ENCODE measurements at regions not wholly inside any gene's neighbourhood (a gene's known extent, or its start where the extent isn't known, plus 50 kb on each side); places are given as distances from the start of the nearest gene placed in this dataset.

- no peak for DNase-seq (ENCODE audit: low spot score)
Measured at GRCh38 chr20:56957737-56958553, 308.5 kb downstream of the BMP7 start.

DNA sequence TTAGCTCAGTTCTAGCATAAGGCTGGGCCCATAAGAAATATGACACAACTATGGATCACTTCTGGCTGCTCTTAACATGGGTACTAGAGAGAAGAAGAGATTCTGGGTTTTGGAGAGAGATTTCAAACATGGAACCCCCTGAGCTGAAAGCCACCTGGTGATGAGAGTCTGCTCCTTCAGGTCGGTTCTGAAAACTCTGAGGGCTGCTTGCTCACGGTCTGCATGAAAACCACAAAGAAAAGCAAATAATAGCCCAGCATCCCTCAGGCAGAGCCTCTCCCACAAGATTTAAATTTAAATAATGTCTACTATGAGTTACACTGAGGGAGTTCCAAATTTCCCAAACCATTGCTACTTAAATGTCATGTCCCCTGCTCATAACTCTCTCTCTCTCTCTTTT, 301.5 kb downstream of the BMP7 start:
- DNase-seq (ENCODE audit: low spot score): no peak

DNA sequence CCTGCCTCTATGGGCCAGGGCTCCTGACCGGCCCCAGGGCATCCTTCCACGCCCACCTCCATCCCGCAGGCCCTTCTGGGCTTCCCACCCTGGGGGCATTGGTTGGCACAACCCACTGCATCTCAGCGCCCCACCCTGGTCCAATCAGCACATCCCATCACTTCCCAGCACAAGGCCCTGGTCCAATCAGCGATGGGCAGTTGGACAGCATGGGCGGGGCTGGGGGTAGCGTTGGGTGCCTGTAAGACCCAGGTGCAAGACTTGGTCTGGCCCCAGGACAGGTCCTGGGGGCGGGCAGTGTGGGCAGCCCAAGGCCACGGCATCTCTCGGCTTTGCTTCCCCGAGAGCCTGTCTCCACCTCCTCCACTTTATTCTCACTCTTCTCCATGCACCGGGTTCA, 298.5 kb downstream of the BMP7 start:
- no peak for DNase-seq (ENCODE audit: low spot score)

- DNase-seq (ENCODE audit: low spot score): no peak
Measured at GRCh38 chr20:56968376-56969048, 297.9 kb downstream of the BMP7 start.

- DNase-seq (ENCODE audit: low spot score): peak; percentile 43
Measured at GRCh38 chr20:56974499-56975250, 291.8 kb downstream of the BMP7 start.

- no peak for DNase-seq (ENCODE audit: low spot score)
Measured at GRCh38 chr20:56975838-56976237, 290.6 kb downstream of the BMP7 start.

- DNase-seq (ENCODE audit: low spot score): no peak
Measured at GRCh38 chr20:56976336-56976735, 290.1 kb downstream of the BMP7 start.

DNA sequence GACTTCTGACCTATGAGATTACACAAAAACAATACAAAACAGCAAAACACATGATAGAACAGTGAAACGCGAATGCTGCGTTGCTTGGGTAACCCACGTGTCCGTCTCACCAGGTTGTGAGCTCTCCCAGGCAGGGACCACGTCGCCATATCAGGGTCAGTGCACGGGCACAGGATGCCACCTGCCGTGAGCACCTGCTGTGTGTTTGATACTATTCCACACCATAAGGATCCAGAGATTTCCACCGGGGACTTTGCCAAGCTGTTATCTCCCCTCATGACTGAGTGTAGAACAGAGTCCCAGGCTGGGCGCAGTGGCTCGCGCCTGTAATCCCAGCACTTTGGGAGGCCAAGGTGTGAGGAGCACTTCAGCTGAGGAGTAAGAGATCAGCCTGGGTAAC, 288.0 kb downstream of the BMP7 start:
- DNase-seq (ENCODE audit: low spot score): no peak

- DNase-seq (ENCODE audit: low spot score): no peak
Measured at GRCh38 chr20:56979125-56979524, 287.3 kb downstream of the BMP7 start.

GRCh38 chr20:56981301-56981700, 285.1 kb downstream of the BMP7 start:
- no peak for DNase-seq (ENCODE audit: low spot score)

- DNase-seq (ENCODE audit: low spot score): no peak
Measured at GRCh38 chr20:56983813-56984212, 282.6 kb downstream of the BMP7 start.

DNA sequence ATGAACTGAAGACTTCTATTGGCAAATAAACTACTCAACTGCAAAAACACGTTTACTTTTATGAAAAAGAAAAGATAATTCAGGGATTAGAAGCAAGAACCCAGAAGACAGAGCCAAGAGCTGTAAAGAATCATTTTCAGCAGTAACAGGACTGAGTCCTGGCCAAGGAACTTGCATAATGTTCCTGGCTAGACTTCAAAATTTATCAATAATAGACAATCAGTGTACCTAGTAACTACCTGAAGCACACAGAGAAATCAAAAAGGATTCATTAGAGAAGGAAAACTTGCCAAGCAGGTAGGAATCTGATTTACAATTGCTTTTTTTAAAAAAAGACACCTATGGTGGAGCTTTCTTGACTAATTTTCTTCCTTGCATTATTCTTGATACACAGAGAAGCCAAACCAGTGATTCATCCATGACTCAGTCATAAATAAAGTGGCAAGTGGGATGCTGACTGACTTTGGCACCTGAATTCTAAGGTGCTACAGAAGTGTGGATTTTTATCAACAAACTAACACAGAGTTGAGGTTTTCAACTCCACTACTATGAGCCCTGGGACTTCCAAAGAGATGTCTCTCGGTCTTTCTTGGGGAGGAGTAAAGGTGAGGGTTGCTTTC, 281.3 kb downstream of the BMP7 start:
- DNase-seq (ENCODE audit: low spot score): peak; percentile 23

GRCh38 chr20:56986476-56986875, 280.0 kb downstream of the BMP7 start:
- DNase-seq (ENCODE audit: low spot score): no peak

DNA sequence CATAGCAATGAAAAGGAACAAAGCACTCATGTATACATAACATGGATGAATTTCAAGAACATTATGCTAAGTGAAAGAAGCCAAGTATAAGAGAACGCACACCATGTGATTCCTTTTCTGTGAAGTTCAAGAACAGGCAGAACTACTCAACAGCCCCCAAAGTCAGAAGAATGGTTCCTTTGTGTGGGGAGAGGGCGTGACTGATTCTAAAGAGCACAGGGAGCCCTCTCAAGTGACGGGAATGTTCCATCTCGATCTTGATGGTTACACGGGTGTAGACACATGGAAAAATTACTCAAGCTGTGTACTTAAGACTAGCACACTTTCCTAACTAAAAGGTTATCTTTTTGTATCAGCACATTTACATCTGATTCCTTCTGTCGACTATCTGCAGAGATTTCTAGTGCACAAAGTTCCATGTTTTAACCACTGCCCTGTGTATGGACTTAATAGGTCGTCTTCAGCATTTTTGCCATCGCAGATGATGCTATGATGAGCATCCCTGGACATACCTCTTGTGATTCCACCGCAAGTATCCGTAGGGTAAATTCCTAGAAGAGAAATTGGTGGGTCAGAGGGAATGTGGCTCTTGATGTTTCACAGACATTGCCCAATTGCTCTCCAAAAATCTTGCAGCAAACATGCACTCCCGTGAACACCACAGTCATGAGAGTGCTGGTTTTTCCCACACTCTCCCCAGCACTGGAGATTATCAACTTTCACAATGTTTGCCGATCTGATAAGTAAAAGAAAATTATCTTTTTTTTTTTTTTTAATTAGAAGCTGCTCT, 279.3 kb downstream of the BMP7 start:
- DNase-seq (ENCODE audit: low spot score): no peak

- DNase-seq (ENCODE audit: low spot score): peak; percentile 36
Measured at GRCh38 chr20:56987986-56988385, 278.5 kb downstream of the BMP7 start.

- no peak for DNase-seq (ENCODE audit: low spot score)
Measured at GRCh38 chr20:56988446-56988845, 278.0 kb downstream of the BMP7 start.

DNA sequence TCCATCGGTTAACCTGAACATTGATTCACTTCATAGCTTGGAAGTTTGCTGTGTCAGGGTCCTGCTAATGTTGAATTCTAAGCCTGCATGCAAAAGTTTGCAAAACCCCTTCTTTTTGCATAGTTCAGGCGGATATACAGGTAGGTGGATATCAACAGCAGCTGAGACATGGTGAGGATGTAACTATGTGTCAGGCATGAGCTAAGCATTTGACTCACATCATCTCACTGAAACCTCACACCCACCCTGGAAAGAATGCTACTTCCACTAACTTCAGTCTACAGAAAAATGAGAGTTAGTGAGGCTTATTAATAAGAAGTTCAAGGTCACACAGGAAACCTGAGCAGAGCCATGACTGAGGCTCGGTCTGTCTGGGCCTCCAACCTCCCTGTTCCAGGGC, 276.9 kb downstream of the BMP7 start:
- no peak for DNase-seq (ENCODE audit: low spot score)

DNA sequence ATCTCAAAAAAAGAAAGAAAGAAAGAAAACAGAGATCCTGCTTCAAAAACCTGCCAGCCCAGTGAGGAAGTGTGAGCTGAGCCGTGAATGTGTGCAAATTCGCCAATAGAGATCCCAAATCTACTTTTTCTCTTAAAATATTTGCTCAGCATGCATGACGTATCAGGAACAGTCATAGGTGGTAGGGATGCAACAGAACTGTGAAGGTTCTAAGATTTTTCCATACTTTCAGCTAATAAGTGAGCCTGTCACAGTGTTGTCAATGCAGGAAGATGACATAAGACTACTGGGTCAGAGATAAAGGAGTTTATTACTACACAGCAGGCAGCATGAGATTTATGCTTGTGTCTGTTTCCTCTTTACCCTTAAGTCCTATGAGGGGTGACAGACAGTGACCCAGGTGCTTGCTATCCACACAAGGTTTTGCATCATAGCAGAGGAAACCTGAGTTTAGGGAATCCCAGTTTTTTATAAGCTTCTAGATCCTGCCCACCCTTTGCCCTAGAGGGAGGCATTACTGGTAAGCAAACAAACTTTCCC, 273.4 kb downstream of the BMP7 start:
- DNase-seq (ENCODE audit: low spot score): no peak

DNA sequence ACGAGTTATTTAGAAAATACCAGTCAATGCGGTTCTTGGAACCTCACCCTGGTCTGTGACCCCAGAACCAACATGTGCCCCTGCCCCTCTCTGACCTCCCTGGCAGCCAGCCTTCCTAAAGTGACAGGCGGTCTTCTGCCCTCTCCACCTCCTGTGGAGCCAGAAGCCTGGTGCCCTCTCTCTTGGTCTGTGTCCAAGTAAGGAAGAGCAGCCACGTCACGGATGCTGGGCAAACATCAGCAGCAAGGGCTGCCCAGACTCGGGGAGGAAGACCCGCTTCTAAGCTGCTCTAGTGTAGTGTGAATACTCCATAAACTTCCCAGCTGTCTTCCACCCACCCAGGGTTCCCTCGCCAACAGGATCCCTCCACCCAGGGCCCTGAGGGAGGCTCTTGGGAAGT, 272.4 kb downstream of the BMP7 start:
- DNase-seq (ENCODE audit: low spot score): no peak

GRCh38 chr20:56995149-56995548, 271.3 kb downstream of the BMP7 start:
- DNase-seq (ENCODE audit: low spot score): no peak

GRCh38 chr20:56995635-56996075, 270.8 kb downstream of the BMP7 start:
- peak; percentile 22 for DNase-seq (ENCODE audit: low spot score)

All from LoVo (cell line).